Activated CD4-positive, alpha-beta T cell treated with anti-CD3 and anti-CD28 coated beads for 36 hours (primary cell): ENCODE measurements at regions not wholly inside any gene's neighbourhood (a gene's known extent, or its start where the extent isn't known, plus 50 kb on each side); places are given as distances from the start of the nearest gene placed in this dataset.

Source experiments
- ATAC-seq: fragments of 200-7000 bp; cut with Tn5 transposase; one replicate; pipeline ENCODE4 v1.10.0; 2021; ENCODE audit warnings: mild to moderate bottlenecking, moderate library complexity
- CTCF ChIA-PET: fragments of 350-600 bp; sonication (Branson Sonifier 250); formaldehyde crosslinking; loops from one replicate; lab custom pipeline; 2021; ENCODE audit warnings: antibody characterized with exemption; lab: Charles Lee
- POLR2A ChIA-PET: fragments of 350-600 bp; sonication (Branson Sonifier 250); formaldehyde crosslinking; loops from one replicate; lab custom pipeline; 2021; ENCODE audit warnings: antibody characterized with exemption, inconsistent platforms; lab: Charles Lee
- DNase-seq: peaks from one replicate; pipeline ENCODE4 v3.0.0-alpha.2; 2020
- H3K27ac Mint-ChIP-seq: one replicate; pipeline ENCODE4 v1.8.0; 2021; ENCODE audit warnings: mixed read lengths
- H3K27me3 Mint-ChIP-seq: one replicate; pipeline ENCODE4 v1.8.0; 2021; ENCODE audit warnings: mixed read lengths
- H3K36me3 Mint-ChIP-seq: one replicate; pipeline ENCODE4 v1.8.0; 2021; ENCODE audit warnings: low read depth, mixed read lengths
- H3K4me1 Mint-ChIP-seq: one replicate; pipeline ENCODE4 v1.8.0; 2021; ENCODE audit warnings: mixed read lengths
- H3K4me3 Mint-ChIP-seq: one replicate; pipeline ENCODE4 v1.8.0; 2021; ENCODE audit warnings: mild to moderate bottlenecking, moderate library complexity, mixed read lengths
- H3K9me3 Mint-ChIP-seq: one replicate; pipeline ENCODE4 v1.8.0; 2021; ENCODE audit warnings: low read depth, mixed read lengths
- intact Hi-C, 2 experiments: fragments of 100-400 bp; cut with DNase I in 1 of 2; cut with micrococcal nuclease in 1 of 2; formaldehyde crosslinking; loops; one replicate each; pipeline versions ENCODE4 v1.14.2 to v1.15.1; 2022 to 2024; cut with DNase I, micrococcal nuclease

DNA sequence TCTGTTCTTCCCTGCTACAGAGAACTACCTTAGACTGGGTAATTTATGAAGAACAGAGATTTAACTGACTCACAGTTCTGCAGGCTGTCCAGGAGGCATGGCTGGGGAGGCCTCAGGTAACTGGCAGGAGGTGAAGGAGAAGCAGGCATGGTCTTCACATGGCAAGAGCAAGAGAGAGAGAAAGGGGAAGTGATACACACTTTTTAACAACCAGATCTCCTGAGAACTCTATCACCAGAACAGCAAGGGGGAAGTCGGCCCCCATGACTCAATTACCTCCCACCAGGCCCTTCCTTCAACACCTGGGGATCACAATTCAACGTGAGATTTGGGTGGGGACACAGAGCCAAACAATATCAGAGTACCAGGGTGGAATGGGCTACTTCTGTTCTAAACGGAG, 766.8 kb downstream of the TLE1 start:
- Mint-ChIP-seq H3K27me3 (no peaks in the 10 kb centered on the region), H3K9me3 (peaks cover 6% of the 10 kb centered on the region), H3K27ac (no peak overlapping the region), H3K36me3 (no peaks in the 10 kb centered on the region), H3K4me1 (no peaks in the 10 kb centered on the region), H3K4me3 (no peak overlapping the region)
- ChIA-PET CTCF (no interaction called here), POLR2A (no interaction called here)
- intact Hi-C loops = no loop called here
- DNase-seq = no peak
- ATAC-seq = no peak

DNA sequence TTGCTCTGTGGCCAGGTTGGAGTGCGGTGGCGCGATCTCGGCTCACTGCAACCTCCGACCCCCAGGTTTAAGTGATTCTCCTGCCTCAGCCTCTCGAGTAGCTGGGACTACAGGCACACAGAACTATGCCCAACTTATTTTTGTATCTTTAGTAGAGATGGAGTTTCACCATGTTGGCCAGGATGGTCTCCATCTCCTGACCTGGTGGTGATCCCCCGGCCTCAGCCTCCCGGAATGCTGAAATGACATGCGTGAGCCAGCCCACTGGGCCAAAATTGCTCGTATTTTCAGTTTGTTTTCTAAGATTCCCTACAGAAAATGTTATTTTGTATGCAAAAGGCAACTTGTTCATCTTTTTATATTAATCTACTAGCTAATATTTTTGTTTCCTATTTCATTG, 782.6 kb downstream of the TLE1 start:
- CTCF ChIA-PET = no interaction called here
- ATAC-seq = no peak

GRCh38 chr9:80899208-80899607, 790.1 kb downstream of the TLE1 start:
- H3K36me3 Mint-ChIP-seq = no peaks in the 10 kb centered on the region
- no peak overlapping the region for H3K4me3 Mint-ChIP-seq
- no peaks in the 10 kb centered on the region for H3K27me3 Mint-ChIP-seq
- no peak for DNase-seq
- ChIA-PET CTCF (no interaction called here), POLR2A (no interaction called here)
- peaks cover 9% of the 10 kb centered on the region for H3K9me3 Mint-ChIP-seq
- ATAC-seq = no peak
- no peak overlapping the region for H3K27ac Mint-ChIP-seq
- no peaks in the 10 kb centered on the region for H3K4me1 Mint-ChIP-seq
- intact Hi-C loops = no loop called here

More for the DNA sequence above, 782.6 kb downstream of the TLE1 start:
- intact Hi-C loops = no loop called here
- peaks cover 2% of the 10 kb centered on the region for H3K9me3 Mint-ChIP-seq
- POLR2A ChIA-PET = no interaction called here
- H3K27me3 Mint-ChIP-seq = no peaks in the 10 kb centered on the region
- H3K4me3 Mint-ChIP-seq = no peak overlapping the region
- H3K4me1 Mint-ChIP-seq = no peaks in the 10 kb centered on the region
- H3K36me3 Mint-ChIP-seq = no peaks in the 10 kb centered on the region
- DNase-seq = no peak
- no peak overlapping the region for H3K27ac Mint-ChIP-seq

GRCh38 chr9:80893190-80893589, 796.2 kb downstream of the TLE1 start:
- DNase-seq (no peak), ATAC-seq (no peak)
- intact Hi-C loops = no loop called here
- no peaks in the 10 kb centered on the region for H3K27me3 Mint-ChIP-seq
- no peaks in the 10 kb centered on the region for H3K36me3 Mint-ChIP-seq
- ChIA-PET POLR2A (no interaction called here), CTCF (no interaction called here)
- H3K4me3 Mint-ChIP-seq = no peak overlapping the region
- no peaks in the 10 kb centered on the region for H3K4me1 Mint-ChIP-seq
- H3K27ac Mint-ChIP-seq = no peak overlapping the region
- peaks cover 4% of the 10 kb centered on the region for H3K9me3 Mint-ChIP-seq

GRCh38 chr9:80892703-80893102, 796.6 kb downstream of the TLE1 start:
- no peaks in the 10 kb centered on the region for H3K36me3 Mint-ChIP-seq
- H3K4me1 Mint-ChIP-seq = no peaks in the 10 kb centered on the region
- no peaks in the 10 kb centered on the region for H3K27me3 Mint-ChIP-seq
- ChIA-PET POLR2A (no interaction called here), CTCF (no interaction called here)
- no peak for DNase-seq
- peaks cover 4% of the 10 kb centered on the region for H3K9me3 Mint-ChIP-seq
- ATAC-seq = no peak
- no peak overlapping the region for H3K27ac Mint-ChIP-seq
- intact Hi-C loops = no loop called here
- H3K4me3 Mint-ChIP-seq = no peak overlapping the region

DNA sequence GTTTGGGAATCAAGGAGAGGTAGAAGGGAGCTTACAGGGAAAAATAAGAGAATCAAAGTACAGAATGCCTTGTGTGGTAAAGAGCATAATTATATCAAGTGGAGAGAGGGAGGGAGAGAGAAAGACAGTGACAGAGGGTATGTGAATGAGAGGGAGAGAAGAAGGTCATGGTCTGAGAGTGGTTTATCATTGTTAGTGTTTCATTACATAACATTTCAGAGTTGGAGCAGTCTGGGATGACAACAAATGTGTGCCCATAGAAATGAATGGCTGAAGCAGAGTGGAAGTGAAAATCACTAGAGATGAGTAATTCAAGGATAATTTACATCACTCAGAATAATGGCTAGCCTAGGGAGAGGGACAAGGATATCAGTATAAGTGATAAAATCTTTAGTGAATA, 799.2 kb downstream of the TLE1 start:
- intact Hi-C loops = no loop called here
- no peak overlapping the region for H3K4me3 Mint-ChIP-seq
- H3K27ac Mint-ChIP-seq = no peak overlapping the region
- no peaks in the 10 kb centered on the region for H3K36me3 Mint-ChIP-seq
- ATAC-seq = no peak
- peaks cover 3% of the 10 kb centered on the region for H3K9me3 Mint-ChIP-seq
- H3K27me3 Mint-ChIP-seq = no peaks in the 10 kb centered on the region
- ChIA-PET POLR2A (no interaction called here), CTCF (no interaction called here)
- no peaks in the 10 kb centered on the region for H3K4me1 Mint-ChIP-seq
- DNase-seq = no peak

GRCh38 chr9:80885894-80886293, 803.5 kb downstream of the TLE1 start:
- Mint-ChIP-seq H3K36me3 (no peaks in the 10 kb centered on the region), H3K27ac (no peak overlapping the region), H3K27me3 (no peaks in the 10 kb centered on the region), H3K4me3 (no peak overlapping the region), H3K9me3 (no peaks in the 10 kb centered on the region), H3K4me1 (no peaks in the 10 kb centered on the region)
- POLR2A ChIA-PET = no interaction called here
- intact Hi-C loops = no loop called here
- ATAC-seq = no peak
- CTCF ChIA-PET = no interaction called here
- DNase-seq = peak; percentile 6

- H3K4me1 Mint-ChIP-seq = no peaks in the 10 kb centered on the region
- intact Hi-C loops = no loop called here
- ATAC-seq (no peak), DNase-seq (no peak)
- no peaks in the 10 kb centered on the region for H3K9me3 Mint-ChIP-seq
- POLR2A ChIA-PET = no interaction called here
- H3K27ac Mint-ChIP-seq = no peak overlapping the region
- no peaks in the 10 kb centered on the region for H3K27me3 Mint-ChIP-seq
- H3K4me3 Mint-ChIP-seq = no peak overlapping the region
- CTCF ChIA-PET = no interaction called here
- no peaks in the 10 kb centered on the region for H3K36me3 Mint-ChIP-seq
Measured at GRCh38 chr9:80883826-80884579, 805.3 kb downstream of the TLE1 start.

GRCh38 chr9:80883426-80883825, 805.9 kb downstream of the TLE1 start:
- ATAC-seq (no peak), DNase-seq (no peak)
- no peaks in the 10 kb centered on the region for H3K9me3 Mint-ChIP-seq
- H3K4me1 Mint-ChIP-seq = no peaks in the 10 kb centered on the region
- no peak overlapping the region for H3K4me3 Mint-ChIP-seq
- CTCF ChIA-PET = no interaction called here
- no peaks in the 10 kb centered on the region for H3K27me3 Mint-ChIP-seq
- H3K36me3 Mint-ChIP-seq = no peaks in the 10 kb centered on the region
- intact Hi-C loops = no loop called here
- POLR2A ChIA-PET = no interaction called here
- H3K27ac Mint-ChIP-seq = no peak overlapping the region

DNA sequence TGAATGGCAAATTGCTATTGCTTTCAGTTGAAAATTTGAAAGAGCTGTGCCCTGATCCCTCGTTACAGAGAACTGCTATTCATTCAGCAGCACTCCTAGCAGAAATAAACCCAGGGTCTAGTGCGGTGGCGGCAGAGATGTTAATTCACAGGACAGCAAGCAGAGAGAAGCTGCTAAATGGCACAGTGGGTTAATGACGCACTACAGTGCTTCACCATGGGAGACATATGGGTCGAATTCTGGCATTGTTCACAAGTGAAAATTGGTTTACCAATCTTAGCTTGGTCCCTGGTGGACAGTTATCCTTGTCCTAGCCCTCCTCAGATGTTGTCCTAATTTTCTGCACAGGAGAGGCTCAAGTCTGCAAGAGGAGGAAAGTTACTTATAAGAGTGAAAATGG, 807.4 kb downstream of the TLE1 start:
- Mint-ChIP-seq H3K36me3 (no peaks in the 10 kb centered on the region), H3K27ac (no peak overlapping the region), H3K4me1 (no peaks in the 10 kb centered on the region), H3K9me3 (no peaks in the 10 kb centered on the region), H3K27me3 (no peaks in the 10 kb centered on the region), H3K4me3 (no peak overlapping the region)
- intact Hi-C loops = no loop called here
- ChIA-PET POLR2A (no interaction called here), CTCF (interaction anchor here (0.6 kb wide), 1 partner anchor 1577 kb away, joined by 3 read pairs; no protein-coding TSS in a partner anchor)
- no peak for ATAC-seq
- DNase-seq = no peak

DNA sequence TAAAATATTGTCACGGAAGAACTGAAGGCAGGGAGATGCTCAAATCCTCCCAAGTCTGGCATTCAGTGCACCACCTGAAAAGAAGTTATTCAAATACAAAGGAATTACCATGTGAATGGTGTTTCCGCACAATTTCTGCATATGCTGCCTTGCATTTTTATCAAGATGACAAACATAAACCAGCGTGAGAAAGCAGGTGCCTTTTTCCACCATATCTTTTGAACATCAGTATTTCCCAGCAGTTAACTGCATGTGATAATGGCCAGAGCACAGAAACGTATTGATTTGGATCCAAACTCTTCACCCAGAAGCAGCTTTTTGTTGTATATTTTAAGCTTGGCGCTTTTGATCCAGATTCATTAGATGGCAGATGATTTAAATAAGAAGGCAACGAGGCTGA, 808.0 kb downstream of the TLE1 start:
- DNase-seq (no peak), ATAC-seq (no peak)
- CTCF ChIA-PET = no interaction called here
- intact Hi-C loops = no loop called here
- H3K9me3 Mint-ChIP-seq = no peaks in the 10 kb centered on the region
- H3K27me3 Mint-ChIP-seq = no peaks in the 10 kb centered on the region
- H3K27ac Mint-ChIP-seq = no peak overlapping the region
- H3K4me3 Mint-ChIP-seq = no peak overlapping the region
- H3K36me3 Mint-ChIP-seq = no peaks in the 10 kb centered on the region
- no peaks in the 10 kb centered on the region for H3K4me1 Mint-ChIP-seq
- POLR2A ChIA-PET = no interaction called here

- Mint-ChIP-seq H3K9me3 (no peaks in the 10 kb centered on the region), H3K27me3 (no peaks in the 10 kb centered on the region), H3K36me3 (no peaks in the 10 kb centered on the region), H3K27ac (no peak overlapping the region), H3K4me1 (no peaks in the 10 kb centered on the region), H3K4me3 (no peak overlapping the region)
- ATAC-seq (no peak), DNase-seq (no peak)
- ChIA-PET CTCF (no interaction called here), POLR2A (no interaction called here)
- intact Hi-C loops = no loop called here
Measured at GRCh38 chr9:80878556-80878955, 810.8 kb downstream of the TLE1 start.
